HG02870 (cell line): ENCODE measurements at regions not wholly inside any gene's neighbourhood (a gene's known extent, or its start where the extent isn't known, plus 50 kb on each side); places are given as distances from the start of the nearest gene placed in this dataset.

Source experiments
- ATAC-seq: cut with Tn5 transposase; IDR thresholded peaks from one replicate; pipeline ENCODE4 v1.9.1; 2021; ENCODE audit warnings: mild to moderate bottlenecking, moderate library complexity; ENCODE audit not compliant: unreplicated experiment

DNA sequence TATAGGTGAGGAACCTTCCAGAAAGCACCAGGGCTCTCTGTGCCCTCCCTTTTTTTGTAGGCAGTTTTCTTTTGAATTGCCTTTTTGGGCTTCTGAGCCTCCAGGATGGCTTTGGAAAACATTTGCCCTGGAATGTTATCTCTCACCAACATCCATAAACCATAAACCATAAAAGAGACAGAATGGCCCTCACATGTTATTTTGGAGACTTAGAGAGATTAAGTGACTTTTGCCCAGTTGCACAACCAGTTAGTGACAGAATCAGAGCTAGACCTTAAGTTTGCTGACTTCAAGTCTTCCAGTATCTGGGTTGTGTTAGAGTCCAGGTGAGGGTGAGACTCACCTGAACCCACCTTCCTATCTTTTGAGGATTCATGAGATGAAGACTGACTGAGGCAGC lies 153.0 kb upstream of the STX18 start:
- no peak for ATAC-seq

DNA sequence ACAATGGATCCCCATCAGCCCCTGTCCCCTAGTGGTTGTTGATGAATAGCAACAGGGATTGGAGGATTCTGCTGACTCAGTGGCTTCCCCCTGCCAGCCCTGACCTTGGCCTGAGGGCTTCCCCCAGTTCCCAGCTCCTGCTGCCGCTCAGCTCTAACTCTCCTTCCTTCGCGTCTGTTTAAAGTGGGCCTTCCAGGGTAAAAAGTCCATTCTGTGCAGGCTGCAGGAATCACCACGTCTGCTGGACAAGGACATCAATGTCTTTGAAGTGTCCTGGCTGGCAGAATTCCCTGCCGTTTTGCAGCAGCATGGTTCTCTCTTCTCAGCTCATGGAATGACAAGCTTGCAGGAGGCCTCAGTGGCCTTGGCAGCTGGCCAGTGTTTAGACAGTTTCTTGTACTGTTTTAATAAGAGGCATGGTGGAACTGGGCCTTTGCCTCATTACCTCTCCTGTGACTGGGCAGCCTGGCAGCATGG lies 152.5 kb upstream of the STX18 start:
- ATAC-seq, result no peak

- ATAC-seq, result no peak
Observed at GRCh38 chr4:4693755-4694295, 152.0 kb upstream of the STX18 start.

GRCh38 chr4:4693258-4693657 lies 151.4 kb upstream of the STX18 start:
- peak; percentile 49 for ATAC-seq

DNA sequence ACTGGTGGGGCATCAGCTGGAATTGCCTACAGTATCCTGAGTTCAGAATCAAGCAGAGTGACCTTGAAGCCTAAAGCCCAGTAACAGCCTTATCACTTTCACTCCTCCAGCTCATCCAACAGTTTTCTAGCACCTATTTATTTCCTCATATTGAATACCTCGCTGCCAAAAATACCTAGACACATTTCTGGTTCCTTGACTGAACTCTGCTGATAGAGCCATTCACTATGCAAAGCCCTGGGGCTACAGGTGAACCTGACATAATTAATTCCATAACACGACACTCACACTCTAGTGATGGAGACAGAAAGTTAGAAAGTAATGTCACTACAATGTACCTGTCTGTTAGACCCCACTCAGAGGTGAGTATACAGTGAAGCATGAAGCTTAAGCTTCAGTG lies 149.0 kb upstream of the STX18 start:
- ATAC-seq, result no peak

DNA sequence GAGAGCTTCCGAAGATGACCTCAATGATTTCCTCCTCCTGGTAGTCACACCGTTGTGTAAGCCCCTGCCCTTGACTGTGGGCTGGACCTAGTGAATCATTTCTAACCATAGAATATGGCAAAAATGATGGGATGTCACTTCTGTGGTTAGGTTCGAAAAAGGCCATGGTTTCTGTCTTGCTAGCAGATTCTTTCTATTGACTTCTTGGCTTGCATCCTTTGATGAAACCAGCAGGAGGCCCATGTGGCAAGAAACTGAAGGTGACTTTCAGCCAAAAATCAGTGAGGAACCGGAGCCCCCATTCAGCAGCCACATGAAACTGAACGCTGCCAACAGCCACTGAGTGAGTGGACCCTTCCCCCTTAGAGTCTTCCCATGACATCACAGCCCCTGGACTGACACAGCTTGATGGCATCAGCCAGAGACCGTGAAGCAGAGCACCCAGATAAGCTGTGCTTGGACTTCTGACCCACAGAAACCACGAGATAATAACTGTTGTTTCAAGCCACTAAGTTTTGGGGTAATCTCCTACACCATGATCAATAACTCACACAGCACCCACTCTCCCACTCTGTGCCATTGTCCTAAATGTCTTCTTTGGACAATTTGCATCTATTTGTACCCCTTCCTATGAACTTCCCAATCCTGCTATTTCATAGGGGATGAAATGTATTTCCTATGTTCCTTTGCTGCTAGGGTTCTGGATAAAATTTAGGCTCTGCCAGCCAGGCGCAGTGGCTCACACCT lies 148.0 kb upstream of the STX18 start:
- ATAC-seq, result peak; percentile 86

- no peak for ATAC-seq
Observed at GRCh38 chr4:4687935-4688727, 146.3 kb upstream of the STX18 start.

- no peak for ATAC-seq
Observed at GRCh38 chr4:4687100-4687499, 145.3 kb upstream of the STX18 start.

- ATAC-seq, result no peak
Observed at GRCh38 chr4:4685810-4686795, 144.3 kb upstream of the STX18 start.

DNA sequence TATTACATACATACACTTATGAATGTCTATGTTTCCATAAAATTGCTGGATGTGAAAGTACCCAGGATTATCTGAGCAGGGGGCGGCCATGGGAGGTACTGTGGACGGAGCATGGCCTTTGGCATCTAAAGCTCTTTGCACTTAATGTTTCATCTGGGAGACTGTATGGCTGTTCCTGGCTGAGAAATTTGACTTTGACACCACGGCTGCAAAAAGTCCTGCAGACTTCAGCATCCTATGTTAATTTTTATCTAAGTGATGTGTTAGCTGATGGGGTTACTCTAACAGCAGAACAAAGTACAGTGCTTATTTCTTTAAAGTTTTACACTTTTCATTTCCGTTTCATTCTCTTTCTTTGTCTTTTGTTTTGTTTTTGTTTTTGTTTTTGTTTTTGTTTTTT lies 139.8 kb upstream of the STX18 start:
- ATAC-seq, result no peak

GRCh38 chr4:4680758-4681157 lies 138.9 kb upstream of the STX18 start:
- no peak for ATAC-seq

DNA sequence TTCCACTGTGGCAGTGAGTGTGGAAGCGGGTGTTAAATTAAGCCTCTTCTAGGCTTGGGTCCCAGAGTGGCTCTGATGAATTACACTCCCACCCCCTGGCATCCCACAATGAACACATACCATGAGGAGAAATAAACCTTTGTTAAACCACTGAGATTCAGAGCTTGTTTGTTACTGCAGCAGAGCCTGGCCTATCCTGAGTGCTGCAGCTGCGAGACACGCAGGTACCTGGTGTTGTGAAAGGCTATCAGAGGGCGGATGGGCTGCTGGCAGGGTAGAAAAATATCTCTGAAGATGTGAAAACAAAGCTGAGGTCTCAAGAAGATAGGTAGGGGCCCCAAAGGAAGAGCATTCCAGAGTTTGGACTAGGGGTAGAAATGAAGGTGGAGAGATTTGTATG lies 138.4 kb upstream of the STX18 start:
- ATAC-seq, result no peak

DNA sequence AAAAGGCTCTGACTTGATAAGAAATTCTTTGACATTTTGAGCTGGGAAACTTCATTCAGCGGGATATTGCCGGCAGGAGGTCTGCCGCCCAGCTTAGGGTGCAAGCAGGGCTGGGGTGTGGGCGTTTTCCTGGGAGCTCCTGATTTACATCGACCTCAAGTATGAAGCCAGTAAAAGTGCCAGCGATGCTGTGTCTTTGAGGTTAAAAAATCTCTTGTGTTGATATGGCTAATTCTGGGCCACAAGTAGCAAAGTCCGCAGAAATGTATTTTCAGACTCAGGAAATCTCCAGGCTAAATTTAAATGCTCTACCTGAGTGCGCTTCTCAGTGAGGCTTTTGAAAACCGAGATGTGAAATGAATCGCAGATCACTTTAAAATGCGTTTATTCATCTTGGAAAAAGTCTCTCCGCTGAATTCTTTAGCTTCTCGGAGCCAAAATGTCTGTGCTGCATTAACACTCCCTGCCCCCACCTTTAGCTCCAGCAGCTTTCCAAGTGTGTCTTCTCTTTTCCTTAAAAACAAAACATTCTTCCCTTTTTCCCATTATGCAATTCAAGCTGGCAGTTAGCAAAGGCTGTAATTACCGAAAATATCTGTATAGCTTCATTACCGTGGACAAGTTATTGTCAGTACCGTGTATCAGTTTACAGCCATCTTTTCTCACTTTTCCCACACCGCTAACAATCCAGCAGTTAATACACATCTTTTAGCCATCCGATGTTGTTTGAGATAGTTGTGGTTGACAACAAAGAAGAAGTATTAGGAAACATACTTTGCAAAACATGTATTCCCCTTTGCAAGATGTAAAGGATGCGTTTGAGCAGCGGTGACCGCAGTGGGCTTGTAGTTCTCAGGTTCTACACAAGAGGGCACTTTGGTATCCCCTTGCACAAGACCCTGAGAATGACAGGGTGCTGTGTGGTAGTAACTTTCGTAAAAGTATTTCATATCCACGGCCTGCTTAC lies 136.0 kb upstream of the STX18 start:
- ATAC-seq, result no peak

- no peak for ATAC-seq
Observed at GRCh38 chr4:4675641-4676040, 133.8 kb upstream of the STX18 start.

GRCh38 chr4:4675051-4675581 lies 133.3 kb upstream of the STX18 start:
- no peak for ATAC-seq

- no peak for ATAC-seq
Observed at GRCh38 chr4:4673070-4673469, 131.2 kb upstream of the STX18 start.

DNA sequence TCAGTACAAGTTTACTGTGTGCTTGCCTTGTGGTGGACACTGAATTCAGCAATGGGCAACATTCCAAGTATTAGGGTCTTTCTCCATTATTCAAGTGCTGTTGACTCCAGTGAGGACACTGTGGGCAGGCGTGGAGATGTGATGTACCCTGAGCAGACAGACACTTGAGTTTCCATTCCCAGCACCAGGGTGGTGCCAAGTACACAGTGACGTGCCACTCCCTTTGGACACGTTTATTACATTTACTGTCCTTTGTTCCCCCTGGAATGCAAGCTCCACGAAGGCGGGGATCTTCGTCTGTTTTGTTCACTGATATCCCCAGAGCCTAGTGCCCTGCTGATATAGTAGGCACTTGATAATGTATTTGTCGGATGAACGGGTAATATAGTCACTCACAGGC lies 130.6 kb upstream of the STX18 start:
- no peak for ATAC-seq

DNA sequence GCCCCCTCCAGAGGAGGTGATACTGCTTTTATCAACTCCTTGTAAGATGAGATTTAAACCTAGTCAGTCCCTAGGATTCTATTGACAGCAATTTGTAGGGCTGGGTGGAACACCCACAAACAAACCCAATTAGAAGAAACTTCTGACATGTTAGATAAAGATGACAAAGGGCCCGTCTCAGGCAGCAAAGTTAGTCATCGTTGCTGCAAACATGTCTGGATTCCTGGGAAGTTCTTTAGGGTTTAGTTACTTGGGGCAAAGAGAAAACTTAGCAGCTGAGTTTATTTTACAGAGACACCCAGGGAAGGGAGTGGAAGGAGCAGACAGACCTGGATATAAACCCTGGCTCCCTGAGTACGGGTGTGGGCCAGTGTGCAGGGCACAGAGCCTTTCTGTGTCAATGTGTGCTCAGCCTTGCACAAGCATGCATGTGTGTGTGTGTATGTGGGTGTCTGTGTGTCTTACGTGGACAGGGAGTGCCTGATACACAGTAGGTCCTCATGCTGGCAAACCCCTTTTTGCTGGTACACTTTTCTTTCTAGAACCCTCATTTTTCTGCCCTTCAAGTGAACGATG lies 130.0 kb upstream of the STX18 start:
- no peak for ATAC-seq

DNA sequence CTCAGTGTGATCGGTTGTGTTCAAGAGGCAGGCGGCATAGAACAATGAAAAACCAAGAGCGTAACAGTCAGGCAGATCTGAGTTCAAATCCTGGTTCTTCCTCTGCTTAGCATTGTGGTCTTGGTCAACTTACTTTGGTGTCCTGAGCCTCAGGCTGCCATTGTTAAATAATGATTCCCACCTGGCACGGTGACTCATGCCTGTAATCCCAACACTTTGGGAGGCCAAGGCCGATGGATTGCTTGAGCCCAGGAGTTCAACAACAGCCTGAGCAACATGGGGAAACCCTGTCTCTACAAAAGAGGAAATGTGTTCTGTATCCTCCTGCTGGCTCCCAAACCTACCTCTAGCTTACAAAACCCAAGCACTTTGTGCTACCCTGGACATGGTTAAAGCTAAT lies 129.0 kb upstream of the STX18 start:
- ATAC-seq, result no peak
